Endodermal cell (in vitro differentiated cells): ENCODE measurements at regions not wholly inside any gene's neighbourhood (a gene's known extent, or its start where the extent isn't known, plus 50 kb on each side); places are given as distances from the start of the nearest gene placed in this dataset.

Experiments used
- DNase-seq: peaks from one replicate; pipeline ENCODE4 v3.0.0-alpha.2; 2017
- H3K27ac ChIP-seq: 2 replicates; pipeline ENCODE4 v1.5.1; 2013; ENCODE audit warnings: mild to moderate bottlenecking, low read depth, low read length, moderate library complexity
- H3K27me3 ChIP-seq: 2 replicates; pipeline ENCODE4 v1.6.1; 2013; ENCODE audit warnings: mild to moderate bottlenecking, low read length, moderate library complexity; ENCODE audit not compliant: insufficient read depth, control insufficient read depth, poor library complexity, severe bottlenecking
- H3K36me3 ChIP-seq: 2 replicates; pipeline ENCODE4 v1.7.0; 2013; ENCODE audit warnings: mild to moderate bottlenecking, low read length, moderate library complexity; ENCODE audit not compliant: control insufficient read depth, insufficient read depth
- H3K4me1 ChIP-seq: one replicate; pipeline ENCODE4 v1.7.0; 2013; ENCODE audit warnings: low read length; ENCODE audit not compliant: control insufficient read depth, insufficient read depth
- H3K4me3 ChIP-seq: 2 replicates; pipeline ENCODE4 v1.5.1; 2013; ENCODE audit warnings: mild to moderate bottlenecking, low read length, moderate library complexity
- H3K9ac ChIP-seq: 2 replicates; pipeline ENCODE4 v1.6.1; 2013; ENCODE audit warnings: mild to moderate bottlenecking, low read length, moderate library complexity; ENCODE audit not compliant: poor library complexity, severe bottlenecking; ENCODE audit errors: extremely low read depth
- H3K9me3 ChIP-seq: 2 replicates; pipeline ENCODE4 v1.6.1; 2013; ENCODE audit warnings: mild to moderate bottlenecking, low read length, moderate library complexity; ENCODE audit not compliant: control insufficient read depth
- H3K27ac Mint-ChIP-seq: 2 replicates; pipeline ENCODE4 v1.8.0; 2020; ENCODE audit warnings: mixed read lengths
- H3K27me3 Mint-ChIP-seq: 2 replicates; pipeline ENCODE4 v1.8.0; 2021; ENCODE audit warnings: mild to moderate bottlenecking, mixed read lengths; ENCODE audit not compliant: insufficient read depth
- H3K36me3 Mint-ChIP-seq: 2 replicates; pipeline ENCODE4 v1.8.0; 2020; ENCODE audit warnings: low read depth, mixed read lengths
- H3K4me1 Mint-ChIP-seq: 2 replicates; pipeline ENCODE4 v1.8.0; 2020; ENCODE audit warnings: mixed read lengths
- H3K4me3 Mint-ChIP-seq: 2 replicates; pipeline ENCODE4 v1.8.0; 2020; ENCODE audit warnings: mild to moderate bottlenecking, moderate library complexity, mixed read lengths
- H3K9me3 Mint-ChIP-seq: 2 replicates; pipeline ENCODE4 v1.8.0; 2020; ENCODE audit warnings: mild to moderate bottlenecking, mixed read lengths
- CTCF ChIP-seq: fragments of 200-600 bp; sonication (generic); conservative IDR thresholded peaks from 2 replicates; pipeline ENCODE4 v1.5.0; 2021; ENCODE audit warnings: antibody characterized with exemption, mild to moderate bottlenecking
- WGBS, 2 experiments: methylation state at CpG; one replicate each; pipeline versions ENCODE4 v1.1.5 to v1.1.7; 2013; ENCODE audit warnings: missing lambda C conversion rate in 2 of 2, mixed read lengths in 1 of 2; ENCODE audit not compliant: insufficient coverage in 1 of 2, insufficient read length in 1 of 2; 5-methylcytosine and 5-hydroxymethylcytosine counted together

GRCh38 chrY:15162211-15162610, 637.9 kb downstream of the NLGN4Y start:
- Mint-ChIP-seq H3K4me1 (no peaks in the 10 kb centered on the region), H3K27ac (no peak overlapping the region), H3K9me3 (no peaks in the 10 kb centered on the region), H3K4me3 (no peak overlapping the region), H3K36me3 (no peaks in the 10 kb centered on the region), H3K27me3 (no peaks in the 10 kb centered on the region)
- H3K9ac ChIP-seq = no peak overlapping the region
- H3K27me3 ChIP-seq = no peaks in the 10 kb centered on the region
- H3K27ac ChIP-seq = no peak overlapping the region
- 79 to 82% methylated on average over 2 of the region's 2 CpGs for WGBS, 2 experiments
- no peaks in the 10 kb centered on the region for H3K9me3 ChIP-seq
- H3K4me1 ChIP-seq = no peaks in the 10 kb centered on the region
- H3K36me3 ChIP-seq = no peaks in the 10 kb centered on the region
- TF ChIP-seq CTCF = no peak
- DNase-seq = no peak
- H3K4me3 ChIP-seq = no peak overlapping the region

- 82% methylated on average over 2 of the region's 2 CpGs; no CpG with 5 or more reads in 1 of the 2 experiments for WGBS, 2 experiments
- no peak overlapping the region for H3K4me3 ChIP-seq
Measured at GRCh38 chrY:15179890-15180289, 655.6 kb downstream of the NLGN4Y start.

GRCh38 chrY:15229056-15229455, 704.7 kb downstream of the NLGN4Y start:
- no peak overlapping the region for H3K27ac ChIP-seq
- no peaks in the 10 kb centered on the region for H3K4me1 ChIP-seq
- Mint-ChIP-seq H3K27me3 (no peaks in the 10 kb centered on the region), H3K4me3 (no peak overlapping the region), H3K36me3 (no peaks in the 10 kb centered on the region), H3K4me1 (no peaks in the 10 kb centered on the region), H3K9me3 (no peaks in the 10 kb centered on the region), H3K27ac (no peak overlapping the region)
- H3K9me3 ChIP-seq = no peaks in the 10 kb centered on the region
- no peak for TF ChIP-seq CTCF
- DNase-seq = no peak
- 49% methylated on average over 2 of the region's 2 CpGs; no CpG with 5 or more reads in 1 of the 2 experiments for WGBS, 2 experiments
- H3K27me3 ChIP-seq = no peaks in the 10 kb centered on the region
- H3K4me3 ChIP-seq = no peak overlapping the region
- no peaks in the 10 kb centered on the region for H3K36me3 ChIP-seq
- H3K9ac ChIP-seq = no peak overlapping the region

More at GRCh38 chrY:15179890-15180289, 655.6 kb downstream of the NLGN4Y start:
- Mint-ChIP-seq H3K4me3 (no peak overlapping the region), H3K27me3 (no peaks in the 10 kb centered on the region), H3K9me3 (no peaks in the 10 kb centered on the region), H3K36me3 (no peaks in the 10 kb centered on the region), H3K27ac (no peak overlapping the region), H3K4me1 (no peaks in the 10 kb centered on the region)
- no peaks in the 10 kb centered on the region for H3K27me3 ChIP-seq
- no peaks in the 10 kb centered on the region for H3K4me1 ChIP-seq
- no peak overlapping the region for H3K9ac ChIP-seq
- no peaks in the 10 kb centered on the region for H3K9me3 ChIP-seq
- H3K27ac ChIP-seq = no peak overlapping the region
- no peak for TF ChIP-seq CTCF
- H3K36me3 ChIP-seq = no peaks in the 10 kb centered on the region
- DNase-seq = no peak
